Endodermal cell (in vitro differentiated cells): ENCODE measurements at regions not wholly inside any gene's neighbourhood (a gene's known extent, or its start where the extent isn't known, plus 50 kb on each side); places are given as distances from the start of the nearest gene placed in this dataset.
A peak's percentile ranks its signal among the peaks of the same experiment; 100 is the strongest.

Experiments
- DNase-seq: peaks from one replicate; pipeline ENCODE4 v3.0.0-alpha.2; 2017
- H3K27ac ChIP-seq: 2 replicates; pipeline ENCODE4 v1.5.1; 2013; ENCODE audit warnings: mild to moderate bottlenecking, low read depth, low read length, moderate library complexity
- H3K27me3 ChIP-seq: 2 replicates; pipeline ENCODE4 v1.6.1; 2013; ENCODE audit warnings: mild to moderate bottlenecking, low read length, moderate library complexity; ENCODE audit not compliant: insufficient read depth, control insufficient read depth, poor library complexity, severe bottlenecking
- H3K36me3 ChIP-seq: 2 replicates; pipeline ENCODE4 v1.7.0; 2013; ENCODE audit warnings: mild to moderate bottlenecking, low read length, moderate library complexity; ENCODE audit not compliant: control insufficient read depth, insufficient read depth
- H3K4me1 ChIP-seq: one replicate; pipeline ENCODE4 v1.7.0; 2013; ENCODE audit warnings: low read length; ENCODE audit not compliant: control insufficient read depth, insufficient read depth
- H3K4me3 ChIP-seq: 2 replicates; pipeline ENCODE4 v1.5.1; 2013; ENCODE audit warnings: mild to moderate bottlenecking, low read length, moderate library complexity
- H3K9ac ChIP-seq: 2 replicates; pipeline ENCODE4 v1.6.1; 2013; ENCODE audit warnings: mild to moderate bottlenecking, low read length, moderate library complexity; ENCODE audit not compliant: poor library complexity, severe bottlenecking; ENCODE audit errors: extremely low read depth
- H3K9me3 ChIP-seq: 2 replicates; pipeline ENCODE4 v1.6.1; 2013; ENCODE audit warnings: mild to moderate bottlenecking, low read length, moderate library complexity; ENCODE audit not compliant: control insufficient read depth
- H3K27ac Mint-ChIP-seq: 2 replicates; pipeline ENCODE4 v1.8.0; 2020; ENCODE audit warnings: mixed read lengths
- H3K27me3 Mint-ChIP-seq: 2 replicates; pipeline ENCODE4 v1.8.0; 2021; ENCODE audit warnings: mild to moderate bottlenecking, mixed read lengths; ENCODE audit not compliant: insufficient read depth
- H3K36me3 Mint-ChIP-seq: 2 replicates; pipeline ENCODE4 v1.8.0; 2020; ENCODE audit warnings: low read depth, mixed read lengths
- H3K4me1 Mint-ChIP-seq: 2 replicates; pipeline ENCODE4 v1.8.0; 2020; ENCODE audit warnings: mixed read lengths
- H3K4me3 Mint-ChIP-seq: 2 replicates; pipeline ENCODE4 v1.8.0; 2020; ENCODE audit warnings: mild to moderate bottlenecking, moderate library complexity, mixed read lengths
- H3K9me3 Mint-ChIP-seq: 2 replicates; pipeline ENCODE4 v1.8.0; 2020; ENCODE audit warnings: mild to moderate bottlenecking, mixed read lengths
- WGBS, 2 experiments: methylation state at CpG; one replicate each; pipeline versions ENCODE4 v1.1.5 to v1.1.7; 2013; ENCODE audit warnings: missing lambda C conversion rate in 2 of 2, mixed read lengths in 1 of 2; ENCODE audit not compliant: insufficient coverage in 1 of 2, insufficient read length in 1 of 2; 5-methylcytosine and 5-hydroxymethylcytosine counted together
- TF ChIP-seq, protein P1 (sequence below): fragments of 200-600 bp; sonication (generic); conservative IDR thresholded peaks from 2 replicates; pipeline ENCODE4 v1.5.0; 2021; ENCODE audit warnings: antibody characterized with exemption, mild to moderate bottlenecking

DNA sequence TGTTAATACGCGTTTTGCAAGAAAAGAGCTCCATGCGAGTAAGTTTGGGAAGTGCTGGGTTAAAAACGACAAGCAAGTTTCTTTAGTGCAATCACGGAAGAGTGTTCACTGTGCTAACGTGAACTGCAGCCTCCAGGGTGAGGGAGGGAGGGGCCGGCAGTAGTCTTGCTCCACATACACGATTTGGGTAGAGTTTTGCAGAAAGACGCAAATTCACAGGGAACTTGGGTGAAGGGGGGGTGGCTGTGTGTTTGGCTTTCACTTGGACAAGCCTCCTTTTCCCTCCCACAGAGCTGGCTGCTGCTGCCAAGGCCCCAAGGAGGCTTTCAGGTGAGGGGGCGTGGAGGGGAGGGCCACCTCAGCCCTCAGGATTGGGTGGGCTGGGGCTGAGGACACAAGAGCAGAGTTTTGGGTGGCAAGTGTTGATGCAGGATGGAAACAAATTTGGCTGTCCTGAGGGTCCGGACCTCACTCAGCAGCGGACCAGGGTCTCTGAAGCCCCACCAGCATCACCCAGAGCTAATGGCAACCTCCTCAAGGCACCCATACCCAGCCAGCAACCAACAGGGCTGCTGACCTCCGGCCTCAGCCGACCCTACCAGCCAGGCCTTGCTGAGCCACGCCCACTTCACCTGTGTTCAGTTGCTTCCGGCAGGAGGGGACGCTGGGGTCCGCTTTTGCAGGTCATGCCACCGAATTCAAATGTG lies 204.5 kb downstream of the ERMARD start:
- TF ChIP-seq, protein P1, sequence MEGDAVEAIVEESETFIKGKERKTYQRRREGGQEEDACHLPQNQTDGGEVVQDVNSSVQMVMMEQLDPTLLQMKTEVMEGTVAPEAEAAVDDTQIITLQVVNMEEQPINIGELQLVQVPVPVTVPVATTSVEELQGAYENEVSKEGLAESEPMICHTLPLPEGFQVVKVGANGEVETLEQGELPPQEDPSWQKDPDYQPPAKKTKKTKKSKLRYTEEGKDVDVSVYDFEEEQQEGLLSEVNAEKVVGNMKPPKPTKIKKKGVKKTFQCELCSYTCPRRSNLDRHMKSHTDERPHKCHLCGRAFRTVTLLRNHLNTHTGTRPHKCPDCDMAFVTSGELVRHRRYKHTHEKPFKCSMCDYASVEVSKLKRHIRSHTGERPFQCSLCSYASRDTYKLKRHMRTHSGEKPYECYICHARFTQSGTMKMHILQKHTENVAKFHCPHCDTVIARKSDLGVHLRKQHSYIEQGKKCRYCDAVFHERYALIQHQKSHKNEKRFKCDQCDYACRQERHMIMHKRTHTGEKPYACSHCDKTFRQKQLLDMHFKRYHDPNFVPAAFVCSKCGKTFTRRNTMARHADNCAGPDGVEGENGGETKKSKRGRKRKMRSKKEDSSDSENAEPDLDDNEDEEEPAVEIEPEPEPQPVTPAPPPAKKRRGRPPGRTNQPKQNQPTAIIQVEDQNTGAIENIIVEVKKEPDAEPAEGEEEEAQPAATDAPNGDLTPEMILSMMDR = no peak
- no peak overlapping the region for H3K4me3 Mint-ChIP-seq
- H3K4me1 Mint-ChIP-seq = no peaks in the 10 kb centered on the region
- Histone ChIP-seq H3K4me3 (no peak overlapping the region), H3K27ac (no peak overlapping the region), H3K9ac (no peak overlapping the region), H3K27me3 (no peaks in the 10 kb centered on the region), H3K9me3 (no peaks in the 10 kb centered on the region), H3K36me3 (no peaks in the 10 kb centered on the region), H3K4me1 (no peaks in the 10 kb centered on the region)
- no peaks in the 10 kb centered on the region for H3K9me3 Mint-ChIP-seq
- DNase-seq = peak; percentile 45
- no peaks in the 10 kb centered on the region for H3K36me3 Mint-ChIP-seq
- no peaks in the 10 kb centered on the region for H3K27me3 Mint-ChIP-seq
- no peak overlapping the region for H3K27ac Mint-ChIP-seq
- 87% methylated on average over 13 to 19 of the region's 19 CpGs for WGBS, 2 experiments

- H3K9me3 ChIP-seq = no peaks in the 10 kb centered on the region
- DNase-seq = no peak
- no peak overlapping the region for H3K27ac ChIP-seq
- Mint-ChIP-seq H3K27me3 (no peaks in the 10 kb centered on the region), H3K27ac (no peak overlapping the region), H3K4me1 (no peaks in the 10 kb centered on the region), H3K4me3 (no peak overlapping the region), H3K36me3 (no peaks in the 10 kb centered on the region), H3K9me3 (no peaks in the 10 kb centered on the region)
- H3K9ac ChIP-seq = no peak overlapping the region
- no CpG with 5 or more reads among the region's 1 CpG for WGBS, 2 experiments
- no peaks in the 10 kb centered on the region for H3K4me1 ChIP-seq
- no peaks in the 10 kb centered on the region for H3K27me3 ChIP-seq
- TF ChIP-seq, protein P1 = no peak
- H3K36me3 ChIP-seq = no peaks in the 10 kb centered on the region
- H3K4me3 ChIP-seq = no peak overlapping the region
These were observed 203.6 kb downstream of the ERMARD start for GRCh38 chr6:169954977-169955376.

DNA sequence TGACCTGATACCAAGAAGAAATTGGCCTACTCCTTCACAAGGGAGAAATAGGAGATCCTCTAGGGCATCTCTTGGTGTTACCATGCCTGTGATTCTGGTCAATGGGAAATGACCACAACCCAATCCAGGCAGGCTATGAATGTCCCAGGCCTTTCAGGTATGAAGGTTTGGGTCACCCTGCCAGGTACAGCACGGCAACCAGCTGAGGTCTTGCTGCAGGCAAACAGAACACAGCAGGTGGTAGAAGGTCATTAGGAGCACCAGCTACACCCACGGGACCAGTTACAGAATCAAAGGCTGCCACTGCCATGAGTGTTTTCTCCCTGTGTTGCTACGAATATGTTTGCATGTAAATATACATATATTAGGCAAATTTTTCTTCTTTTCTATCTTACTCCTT lies 202.3 kb downstream of the ERMARD start:
- Mint-ChIP-seq H3K4me3 (no peak overlapping the region), H3K4me1 (no peaks in the 10 kb centered on the region), H3K9me3 (no peaks in the 10 kb centered on the region), H3K36me3 (no peaks in the 10 kb centered on the region), H3K27ac (no peak overlapping the region), H3K27me3 (no peaks in the 10 kb centered on the region)
- no peaks in the 10 kb centered on the region for H3K9me3 ChIP-seq
- H3K27ac ChIP-seq = no peak overlapping the region
- H3K4me3 ChIP-seq = no peak overlapping the region
- no peaks in the 10 kb centered on the region for H3K27me3 ChIP-seq
- TF ChIP-seq, protein P1 = no peak
- H3K4me1 ChIP-seq = no peaks in the 10 kb centered on the region
- DNase-seq = no peak
- H3K36me3 ChIP-seq = no peaks in the 10 kb centered on the region
- no peak overlapping the region for H3K9ac ChIP-seq
- 48% methylated on average over 2 of the region's 3 CpGs; no CpG with 5 or more reads in 1 of the 2 experiments for WGBS, 2 experiments
